Stromal cell of bone marrow (primary cell): ENCODE measurements at regions not wholly inside any gene's neighbourhood (a gene's known extent, or its start where the extent isn't known, plus 50 kb on each side); places are given as distances from the start of the nearest gene placed in this dataset.
A peak's percentile ranks its signal among the peaks of the same experiment; 100 is the strongest.

Source experiments
- DNase-seq: peaks from one replicate; pipeline ENCODE4 v3.0.0-alpha.2; 2012; ENCODE audit warnings: low read depth

DNA sequence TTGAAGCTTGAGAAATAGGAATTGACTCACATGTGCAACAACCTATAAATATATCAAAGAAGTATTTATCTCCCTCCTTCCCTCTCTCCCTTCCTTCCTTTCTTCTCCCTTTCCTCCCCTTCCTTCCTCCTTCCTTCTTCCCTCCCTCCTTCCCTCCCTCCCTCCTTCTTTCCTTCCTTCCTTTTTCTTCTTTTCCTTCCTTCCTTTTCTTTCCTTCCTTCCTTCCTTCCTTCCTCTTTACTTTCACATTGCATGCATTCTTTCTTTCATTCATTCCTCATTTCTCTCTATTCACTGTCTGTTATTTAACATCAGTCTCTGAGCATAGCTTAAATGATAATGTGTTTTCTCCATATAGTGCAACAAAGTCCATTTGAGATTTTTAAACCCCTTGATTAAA lies 214.2 kb downstream of the CHRM3 start:
- no peak for DNase-seq

DNA sequence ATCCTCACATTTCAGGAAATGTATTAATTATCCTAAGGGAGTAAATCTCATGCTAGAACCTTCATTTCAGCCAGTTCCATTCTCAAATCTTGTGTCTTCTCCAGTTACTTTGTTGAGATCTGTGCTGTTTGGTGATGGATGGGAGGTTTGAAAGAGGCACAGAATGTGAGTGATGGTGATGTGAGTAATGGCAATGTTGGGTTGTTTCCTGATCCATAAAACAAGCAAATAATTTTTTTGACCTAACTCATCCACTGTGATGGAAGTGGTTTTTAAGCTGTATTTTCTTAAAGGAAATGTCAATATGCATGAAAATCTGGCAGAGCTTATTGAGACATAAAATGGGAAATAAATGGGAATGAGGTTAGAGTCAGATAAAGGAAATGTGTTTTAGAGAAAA lies 214.7 kb downstream of the CHRM3 start:
- peak; percentile 2 for DNase-seq

DNA sequence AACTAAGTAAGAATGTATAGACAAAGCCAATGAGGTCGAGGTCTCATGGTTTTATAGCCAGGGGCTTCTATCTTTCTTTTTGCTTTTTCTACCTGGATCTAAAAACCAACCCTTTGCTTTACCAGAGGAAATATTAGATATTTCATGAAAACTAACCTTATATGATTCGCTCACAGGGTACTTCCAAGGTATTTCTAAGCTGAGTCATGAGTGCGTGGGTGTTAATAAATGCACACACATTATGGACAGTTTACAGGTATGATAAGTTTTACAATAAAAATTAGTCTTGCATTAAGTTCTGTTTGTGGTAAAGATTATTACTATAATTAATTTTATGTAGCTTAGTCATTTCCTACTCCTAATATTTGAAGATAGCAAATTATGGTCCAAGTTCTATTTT lies 217.2 kb downstream of the CHRM3 start:
- DNase-seq = no peak

DNA sequence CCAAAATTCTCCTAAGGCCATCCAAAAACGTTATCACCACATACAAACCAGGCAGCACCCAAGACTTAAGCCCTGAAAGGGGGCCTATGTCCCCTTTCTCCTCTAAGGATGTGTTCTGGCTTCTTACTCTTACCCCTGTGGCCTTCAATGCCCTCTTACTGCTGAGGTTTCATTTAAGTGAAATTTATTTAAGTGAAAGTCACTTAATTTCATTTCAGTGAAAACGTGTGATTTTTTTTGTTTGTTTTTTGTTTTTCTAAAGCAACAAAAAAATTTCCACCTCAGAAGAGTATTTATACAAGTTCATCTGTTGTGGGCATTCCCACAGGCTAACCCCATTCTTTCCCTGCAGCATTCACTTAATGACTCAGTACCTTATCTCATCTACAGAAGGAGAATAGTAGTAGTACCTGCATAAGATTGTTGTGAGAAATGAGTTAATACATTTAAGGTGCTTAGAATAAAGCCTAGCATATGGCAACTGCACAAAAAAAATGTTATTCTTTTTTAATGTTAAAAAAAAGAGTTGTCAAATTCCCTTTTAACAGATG lies 220.6 kb downstream of the CHRM3 start:
- no peak for DNase-seq

DNA sequence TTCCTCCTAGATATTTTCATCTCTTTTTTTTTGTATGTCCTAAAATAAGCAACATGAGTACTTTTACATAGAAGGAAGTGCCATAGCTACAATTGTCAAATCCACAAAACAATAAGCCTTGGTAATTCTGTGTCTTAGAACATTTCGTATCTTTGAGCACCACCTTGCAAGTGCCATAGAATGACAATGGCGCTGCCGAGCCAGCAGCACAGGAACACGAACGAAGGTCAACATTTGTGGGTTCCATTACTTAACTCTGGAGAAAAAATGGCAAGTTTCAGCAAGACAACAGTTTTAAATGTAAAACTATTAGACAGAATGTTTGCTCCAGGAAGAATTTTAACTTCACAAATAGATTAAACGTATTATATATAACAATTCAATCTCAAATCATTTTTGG lies 222.1 kb downstream of the CHRM3 start:
- no peak for DNase-seq

DNA sequence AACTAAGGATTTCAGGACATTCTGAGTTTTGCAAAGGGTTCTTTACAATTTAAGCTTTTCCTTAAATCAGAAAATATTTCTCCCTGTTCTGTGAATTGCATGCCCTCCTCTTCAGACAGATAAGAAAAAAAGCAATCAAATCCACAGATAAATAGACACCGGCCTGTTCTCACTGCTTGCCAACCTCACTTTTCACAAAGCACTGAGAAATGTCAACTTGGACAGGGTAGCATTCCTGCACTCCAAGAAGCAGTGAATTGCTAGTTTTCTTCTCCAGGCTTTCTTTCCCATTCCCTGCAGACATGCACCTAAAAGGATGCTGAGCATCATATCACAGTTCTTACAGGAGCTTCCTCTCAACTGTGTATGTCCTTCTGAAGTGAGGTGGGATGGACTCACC lies 226.0 kb downstream of the CHRM3 start:
- no peak for DNase-seq

DNA sequence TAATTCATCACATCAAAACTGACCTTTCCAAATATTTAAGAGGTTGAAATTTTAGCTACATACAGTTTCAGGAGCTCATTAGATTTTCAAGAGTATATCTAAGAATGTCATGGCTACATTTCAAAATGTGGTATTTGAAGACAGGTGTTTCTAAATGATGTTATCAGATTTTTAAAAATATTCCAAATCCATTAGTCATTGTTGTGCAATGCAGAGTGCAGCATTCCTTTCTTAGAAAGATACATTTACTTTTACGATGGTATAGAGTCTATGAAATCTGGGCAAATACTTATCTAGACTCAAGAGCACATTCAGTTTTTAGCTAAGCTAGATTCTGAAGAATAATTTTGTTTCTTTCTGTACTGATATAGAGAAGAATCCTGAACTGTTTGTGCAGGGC lies 230.3 kb downstream of the CHRM3 start:
- DNase-seq = no peak

DNA sequence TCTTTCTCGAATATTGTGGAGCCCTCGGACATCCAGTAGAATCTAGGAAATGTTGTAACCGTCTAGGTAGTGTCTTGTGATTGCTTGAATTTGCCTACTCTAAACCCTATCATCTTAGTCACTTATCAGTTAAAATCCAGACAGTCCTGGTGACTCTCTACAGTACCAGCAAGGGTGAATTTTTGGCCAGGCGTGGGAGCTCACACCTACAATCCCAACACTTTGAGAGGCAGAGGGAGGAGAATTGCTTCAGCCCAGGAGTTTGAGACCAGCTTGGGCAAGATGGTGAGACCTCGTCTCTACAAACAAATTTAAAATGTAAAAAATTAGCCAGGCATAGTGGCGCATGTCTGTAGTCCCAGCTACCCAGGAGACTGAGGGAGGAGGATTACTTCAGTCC lies 230.9 kb downstream of the CHRM3 start:
- no peak for DNase-seq

DNA sequence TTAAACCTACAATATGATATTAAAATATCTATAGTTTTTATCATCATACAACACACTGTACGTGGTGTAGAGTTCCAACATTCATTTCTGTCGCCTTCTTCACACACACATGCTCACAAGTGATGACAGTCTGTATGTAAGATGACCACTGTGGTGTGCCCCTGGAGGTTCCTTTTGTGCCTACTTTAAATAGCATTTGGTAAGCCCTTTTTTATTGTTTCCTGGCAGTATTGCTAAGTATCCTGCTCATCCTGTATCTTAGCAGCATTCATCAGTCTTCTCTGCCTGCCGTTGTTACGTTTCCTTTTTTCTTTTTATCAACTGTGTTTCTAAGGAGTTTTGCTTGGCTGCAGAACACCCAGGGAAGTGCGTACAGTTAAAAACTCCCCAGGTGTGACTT lies 231.4 kb downstream of the CHRM3 start:
- DNase-seq = no peak

DNA sequence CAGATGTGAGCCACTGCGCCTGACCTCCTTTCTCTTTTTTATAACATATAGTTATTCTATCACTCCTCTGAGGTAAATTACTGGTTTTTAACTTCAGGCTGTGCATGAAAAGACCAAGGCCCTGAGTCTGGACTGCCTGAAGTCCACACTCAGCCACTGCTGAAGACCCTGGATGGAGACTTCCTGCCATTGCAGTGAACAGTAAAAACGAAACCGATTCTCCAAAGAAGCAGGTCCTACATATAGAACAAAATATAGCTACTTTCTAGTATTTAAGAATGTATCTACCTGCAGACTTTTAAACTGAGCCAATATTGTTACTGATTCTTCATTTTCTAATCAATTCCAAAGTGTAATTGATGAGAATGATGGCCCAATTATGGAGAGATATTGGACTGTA lies 232.8 kb downstream of the CHRM3 start:
- no peak for DNase-seq

DNA sequence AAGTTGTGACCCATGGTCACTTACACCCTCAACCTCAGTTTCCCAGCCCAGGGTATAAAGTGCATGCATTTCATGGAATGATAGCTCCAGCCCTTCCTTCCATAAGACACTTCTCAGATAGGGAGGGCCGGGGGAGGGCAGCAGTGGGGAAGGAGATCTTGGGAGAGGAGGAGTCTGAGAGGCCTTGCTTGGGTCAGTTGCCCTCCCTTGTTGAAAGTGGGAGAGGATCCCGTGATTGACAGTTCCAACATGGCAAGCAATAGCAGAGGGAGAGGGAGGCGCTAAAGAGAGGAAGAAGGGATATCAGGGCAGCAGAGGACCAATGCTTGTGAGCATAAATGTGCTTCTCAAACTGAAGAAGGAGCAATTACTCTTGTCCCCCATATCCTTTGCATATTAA lies 244.4 kb downstream of the CHRM3 start:
- no peak for DNase-seq

DNA sequence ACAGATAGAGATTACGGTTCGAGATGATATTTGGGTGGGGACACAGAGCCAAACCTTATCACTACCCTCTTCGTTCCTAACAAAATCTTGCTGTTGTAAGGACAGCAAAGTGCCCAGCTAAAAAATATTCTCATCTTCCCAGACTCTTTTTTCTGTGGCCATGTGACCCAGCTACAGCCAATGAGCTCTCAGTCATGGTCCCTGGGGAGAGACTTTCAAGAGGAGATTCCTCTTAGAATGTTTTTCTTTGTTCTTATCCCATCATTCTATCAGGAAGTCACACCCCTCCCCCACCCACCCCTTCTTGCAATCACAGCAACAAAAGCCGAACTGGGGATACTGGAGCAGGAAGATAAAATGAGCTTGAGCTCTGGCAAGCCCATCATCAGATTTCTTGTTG lies 247.1 kb downstream of the CHRM3 start:
- DNase-seq = no peak

DNA sequence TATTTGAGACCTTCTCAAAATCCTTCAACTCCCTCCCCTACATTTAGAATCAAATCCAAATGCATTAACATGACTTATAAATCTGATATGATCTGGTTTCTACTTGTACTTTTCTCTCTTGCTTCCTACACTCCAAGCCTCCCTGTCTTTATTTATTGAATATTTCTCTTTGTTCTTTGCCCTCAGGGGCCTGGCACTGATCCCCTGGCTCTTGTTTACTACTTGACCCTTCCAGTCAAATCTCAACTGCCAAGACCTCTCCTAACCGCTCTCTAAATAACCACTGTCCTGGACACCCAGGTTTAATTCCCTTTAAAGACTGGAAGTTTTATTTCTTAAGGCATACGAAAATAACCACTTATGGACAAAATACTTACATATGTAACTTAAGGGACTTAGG lies 248.9 kb downstream of the CHRM3 start:
- DNase-seq = no peak

DNA sequence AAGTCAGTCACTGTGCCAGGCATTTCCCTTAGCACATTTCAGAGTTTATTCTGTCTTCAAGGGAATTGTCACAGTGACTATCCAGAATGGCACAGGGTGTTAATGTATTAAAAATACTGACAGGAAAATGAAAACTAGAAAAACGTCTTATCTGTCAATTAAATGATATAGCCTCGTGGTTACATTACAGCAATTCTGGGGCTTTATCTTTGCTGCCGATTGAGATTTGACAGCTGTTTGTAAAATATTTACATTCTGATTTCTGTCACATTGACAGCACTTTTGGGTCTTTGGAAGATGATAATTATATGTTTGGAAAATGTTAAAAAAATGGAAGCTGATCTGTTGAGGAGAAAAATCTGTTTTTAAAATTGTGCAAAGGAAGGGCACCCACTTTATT lies 250.0 kb downstream of the CHRM3 start:
- no peak for DNase-seq

DNA sequence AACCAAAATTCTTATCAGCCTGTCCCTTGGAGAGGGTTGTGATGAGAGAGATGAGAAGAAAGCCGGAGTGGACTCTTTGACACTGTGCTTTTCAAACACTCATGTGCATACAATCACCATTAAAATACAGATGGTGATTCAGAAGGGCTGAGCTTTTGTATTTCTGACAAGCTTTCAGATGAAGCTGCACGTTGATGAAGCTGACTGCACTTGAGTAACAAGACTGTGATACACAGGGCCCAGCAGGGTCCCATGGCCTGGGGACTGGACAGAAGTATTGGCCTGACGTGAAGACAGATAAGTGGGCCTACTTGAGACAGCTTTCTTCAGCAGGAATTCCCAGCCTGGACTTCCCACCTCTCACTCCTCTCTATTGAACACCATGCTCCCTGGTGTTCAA lies 258.2 kb downstream of the CHRM3 start:
- DNase-seq = no peak

DNA sequence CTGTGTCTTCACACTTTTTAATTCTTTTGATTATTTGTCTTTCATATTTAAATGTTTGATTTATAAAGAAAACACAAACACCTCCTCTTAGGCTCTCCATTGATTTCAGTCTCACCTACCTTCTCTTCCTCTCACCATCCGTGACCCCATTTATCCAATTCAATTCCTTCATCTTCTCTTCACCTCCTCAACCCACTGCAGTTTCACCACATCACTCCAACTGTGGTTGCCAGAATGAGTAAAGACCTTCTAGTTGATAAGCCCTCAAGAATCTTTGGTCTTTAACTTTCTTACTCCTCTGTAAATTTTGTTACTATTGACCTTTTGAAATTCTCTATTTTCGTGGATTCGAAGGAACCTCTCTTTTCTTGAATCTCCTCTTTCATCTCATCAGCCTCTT lies 260.7 kb downstream of the CHRM3 start:
- DNase-seq = no peak

DNA sequence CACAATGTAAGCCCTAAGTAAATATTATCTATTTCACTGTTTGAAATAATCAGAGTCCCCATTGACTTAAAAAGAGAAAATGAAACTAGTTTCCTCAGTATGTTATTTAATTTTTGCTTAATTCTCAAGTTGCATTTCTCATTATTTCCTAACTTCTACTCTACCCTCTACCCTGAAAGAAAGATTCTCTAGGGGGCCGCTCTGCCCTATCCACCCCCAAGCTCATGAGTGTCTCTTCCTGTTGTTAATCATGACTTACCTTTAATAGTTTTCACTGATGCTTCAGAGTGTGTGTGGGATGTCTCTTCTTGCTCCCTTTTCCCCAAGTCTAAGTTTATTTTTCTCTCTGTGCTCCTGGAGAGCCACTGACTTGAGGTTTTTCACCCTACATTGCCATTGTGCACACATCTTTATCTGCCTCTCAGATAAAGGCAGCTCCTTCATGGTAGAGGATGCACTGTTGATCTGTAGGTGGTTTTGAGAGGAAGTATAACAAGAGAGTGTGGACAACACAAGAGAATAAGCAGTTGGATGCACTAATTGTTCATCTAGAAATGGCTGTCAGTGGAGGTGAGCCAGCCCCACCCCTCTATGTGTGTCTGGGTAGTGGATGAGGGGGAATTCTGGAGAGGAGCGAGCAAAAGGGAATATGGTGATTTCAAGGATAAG lies 261.7 kb downstream of the CHRM3 start:
- DNase-seq = no peak

DNA sequence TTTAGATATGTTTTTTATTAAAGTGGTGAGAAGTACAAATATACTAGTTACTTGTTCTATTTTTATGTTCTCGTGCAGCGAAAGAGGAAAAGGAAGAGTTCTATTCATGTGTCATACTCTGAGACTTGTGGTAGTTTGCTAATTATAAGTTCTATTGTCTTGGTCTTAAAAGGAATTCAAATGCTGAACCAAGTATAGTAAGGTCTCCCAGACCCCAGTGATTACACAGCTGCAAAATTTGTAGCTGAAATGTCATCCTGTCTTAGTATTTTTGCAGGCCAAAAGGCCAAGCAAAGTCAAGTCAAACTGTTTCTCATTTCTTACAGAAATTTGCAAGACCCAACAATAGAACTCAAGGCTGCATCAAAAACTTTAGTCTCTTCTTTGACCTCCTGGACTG lies 268.7 kb downstream of the CHRM3 start:
- no peak for DNase-seq

DNA sequence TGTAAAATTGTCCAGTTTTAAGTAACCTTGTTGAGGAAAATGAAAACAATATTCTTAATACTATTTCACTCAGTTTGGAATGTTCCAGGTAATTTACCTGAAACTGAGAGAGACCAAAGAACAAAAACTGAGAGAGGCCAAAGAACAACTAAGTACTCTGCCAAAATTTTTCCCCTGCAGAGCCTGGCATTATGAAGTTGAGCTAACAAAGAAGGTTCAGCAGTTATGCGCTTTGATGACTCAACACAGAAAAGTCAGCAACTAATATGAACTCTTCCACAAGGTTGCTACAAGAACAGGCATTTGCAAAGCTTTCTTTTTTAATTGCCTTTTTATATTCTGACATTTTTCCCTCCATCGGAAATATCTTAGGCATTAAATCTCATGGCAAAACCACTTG lies 270.9 kb downstream of the CHRM3 start:
- DNase-seq = no peak

DNA sequence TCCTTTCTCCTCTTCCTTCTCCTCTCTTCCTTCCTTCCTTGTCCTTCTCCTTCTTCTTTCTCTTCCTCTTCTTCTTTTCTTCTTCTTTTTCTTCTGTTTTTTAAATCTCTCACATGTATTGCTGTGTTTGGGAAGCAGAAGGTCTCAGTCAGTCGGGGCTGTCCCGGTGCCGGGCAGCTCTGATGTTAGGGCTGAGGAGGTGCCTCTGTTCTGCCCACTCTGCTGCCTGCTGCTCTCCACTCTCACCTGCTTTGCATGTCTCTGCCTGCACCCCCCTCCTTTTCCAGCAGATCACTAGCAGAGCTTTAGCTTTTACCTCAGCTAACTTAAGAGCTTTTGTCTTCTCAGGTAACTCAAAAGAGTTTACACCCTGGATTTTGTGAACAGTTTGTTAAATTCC lies 276.6 kb downstream of the CHRM3 start:
- DNase-seq = no peak

DNA sequence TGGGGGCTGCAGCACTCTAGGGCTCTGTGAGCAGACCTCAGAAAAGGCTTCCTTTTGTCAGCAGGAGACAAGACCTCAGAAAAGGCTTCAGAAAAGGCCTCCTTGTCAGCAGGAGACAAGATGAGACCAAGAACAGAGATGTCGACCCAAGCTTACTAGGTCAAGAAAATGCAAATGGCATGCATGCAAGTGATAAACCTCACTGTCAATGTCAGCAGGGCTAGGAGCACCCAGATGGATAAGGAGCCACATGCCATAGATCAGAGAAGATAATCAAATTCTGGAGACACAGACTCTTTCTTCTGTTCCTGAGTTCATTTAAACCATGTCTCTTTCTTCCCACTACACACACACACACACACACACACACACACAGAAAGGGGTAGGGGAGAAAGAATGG lies 285.9 kb downstream of the CHRM3 start:
- no peak for DNase-seq

DNA sequence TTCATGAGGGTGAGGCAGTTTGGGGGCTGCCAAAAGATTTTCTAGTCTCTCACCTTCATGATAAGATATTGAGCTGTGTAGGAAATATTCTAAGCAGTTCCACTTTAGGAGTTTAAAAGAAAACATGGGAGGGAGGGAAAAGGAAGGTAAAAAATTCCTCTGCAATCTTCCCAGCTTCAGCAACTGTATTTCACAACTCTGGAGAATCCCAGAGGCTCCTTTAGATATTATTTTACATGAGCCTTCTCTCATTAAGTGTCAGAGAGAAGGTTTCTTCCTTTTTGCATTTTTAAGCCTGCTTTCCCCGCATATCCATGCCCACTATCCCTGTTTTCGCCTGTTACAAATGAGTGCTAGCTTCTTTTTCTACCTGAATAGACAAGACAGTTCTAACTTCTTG lies 289.4 kb downstream of the CHRM3 start:
- no peak for DNase-seq

DNA sequence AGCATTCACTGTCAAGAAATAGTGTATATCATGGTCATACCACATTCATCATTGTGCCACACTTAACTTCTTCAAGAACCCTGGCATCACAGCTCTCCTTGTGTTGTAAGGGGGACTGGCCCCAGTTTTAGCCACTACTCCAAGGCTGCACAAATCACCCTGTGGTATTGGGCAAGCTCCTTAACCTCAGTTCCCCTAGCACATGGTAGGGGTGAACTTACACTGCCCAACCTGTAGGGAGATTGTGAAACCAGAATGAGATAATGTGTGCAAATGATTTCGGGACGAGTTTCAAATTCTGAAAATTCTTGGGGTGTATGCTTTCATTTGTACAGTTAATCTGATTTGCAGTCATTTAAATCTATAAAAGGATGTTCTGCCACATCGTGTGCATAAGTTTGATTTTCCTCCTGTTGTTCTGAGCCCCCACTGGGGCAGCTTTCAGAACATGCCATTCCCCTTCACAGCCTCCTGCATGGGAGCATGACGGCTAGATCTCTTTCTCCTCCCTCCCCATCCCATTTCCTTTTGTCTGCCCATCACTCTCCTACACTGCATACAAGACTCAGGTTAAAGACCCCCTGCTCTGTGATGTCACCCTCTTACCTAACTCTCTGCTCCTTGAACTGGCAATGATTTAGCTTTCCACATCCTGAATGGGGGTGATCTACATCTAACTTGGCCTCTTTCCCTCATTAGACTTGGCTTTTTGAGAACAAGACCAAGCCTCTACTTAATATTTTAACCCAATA lies 290.3 kb downstream of the CHRM3 start:
- no peak for DNase-seq

DNA sequence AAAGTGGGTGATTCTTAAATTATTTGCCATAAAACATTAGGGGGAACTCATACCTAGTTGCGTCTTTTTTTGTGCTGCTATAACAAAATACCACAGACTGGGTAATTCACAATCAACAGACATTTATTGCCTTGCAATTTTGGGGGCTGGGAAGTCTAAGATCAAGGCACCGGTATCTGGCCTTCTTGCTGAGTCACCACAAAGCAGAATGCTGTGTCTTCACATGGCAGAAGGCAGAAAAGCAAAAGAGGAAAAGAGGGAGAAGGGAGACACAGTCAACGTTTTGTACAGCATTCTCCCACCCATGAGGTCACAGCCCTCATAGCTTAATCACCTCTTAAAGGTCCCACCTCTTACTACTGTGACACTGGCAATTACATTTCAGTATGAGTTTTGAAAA lies 291.0 kb downstream of the CHRM3 start:
- DNase-seq = no peak
